ENCODE measurements at regions not wholly inside any gene's neighbourhood (a gene's known extent, or its start where the extent isn't known, plus 50 kb on each side); places are given as distances from the start of the nearest gene placed in this dataset.

DNA sequence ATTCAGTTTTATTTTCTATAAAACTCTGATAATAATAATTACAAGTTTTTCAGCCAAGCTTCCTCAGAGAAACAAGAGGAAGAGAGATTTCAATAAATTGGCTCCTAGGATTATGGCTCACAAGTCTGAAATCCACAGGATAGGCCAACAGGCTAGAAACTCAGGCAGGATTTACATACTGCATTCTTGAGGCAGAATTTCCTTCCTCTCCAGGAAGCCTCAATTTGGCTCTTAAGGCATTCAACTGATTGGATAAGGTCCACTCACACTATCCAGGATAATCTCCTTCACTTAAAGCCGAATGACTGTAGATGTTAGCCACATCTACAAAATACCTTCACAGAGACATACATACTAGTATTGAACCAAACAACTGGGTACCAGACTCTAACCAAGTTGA is 120.3 kb upstream of the FAT3 start:
- TF ChIP-seq, protein P1, sequence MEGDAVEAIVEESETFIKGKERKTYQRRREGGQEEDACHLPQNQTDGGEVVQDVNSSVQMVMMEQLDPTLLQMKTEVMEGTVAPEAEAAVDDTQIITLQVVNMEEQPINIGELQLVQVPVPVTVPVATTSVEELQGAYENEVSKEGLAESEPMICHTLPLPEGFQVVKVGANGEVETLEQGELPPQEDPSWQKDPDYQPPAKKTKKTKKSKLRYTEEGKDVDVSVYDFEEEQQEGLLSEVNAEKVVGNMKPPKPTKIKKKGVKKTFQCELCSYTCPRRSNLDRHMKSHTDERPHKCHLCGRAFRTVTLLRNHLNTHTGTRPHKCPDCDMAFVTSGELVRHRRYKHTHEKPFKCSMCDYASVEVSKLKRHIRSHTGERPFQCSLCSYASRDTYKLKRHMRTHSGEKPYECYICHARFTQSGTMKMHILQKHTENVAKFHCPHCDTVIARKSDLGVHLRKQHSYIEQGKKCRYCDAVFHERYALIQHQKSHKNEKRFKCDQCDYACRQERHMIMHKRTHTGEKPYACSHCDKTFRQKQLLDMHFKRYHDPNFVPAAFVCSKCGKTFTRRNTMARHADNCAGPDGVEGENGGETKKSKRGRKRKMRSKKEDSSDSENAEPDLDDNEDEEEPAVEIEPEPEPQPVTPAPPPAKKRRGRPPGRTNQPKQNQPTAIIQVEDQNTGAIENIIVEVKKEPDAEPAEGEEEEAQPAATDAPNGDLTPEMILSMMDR (IDR thresholded peaks at IDR 0.05): no peak
- TF ChIP-seq EZH2 (IDR thresholded peaks at IDR 0.05; ENCODE audit: borderline replicate concordance, insufficient read depth, low read depth, low read length, poor library complexity, severe bottlenecking): no peak
